SK-N-SH treated with all-trans-retinoic acid at 6 μM for 48 hours (cell line): ENCODE measurements at regions not wholly inside any gene's neighbourhood (a gene's known extent, or its start where the extent isn't known, plus 50 kb on each side); places are given as distances from the start of the nearest gene placed in this dataset.

Experiments used
- ATAC-seq: fragments of 200-7000 bp; cut with Tn5 transposase; 3 replicates; pipeline ENCODE4 v1.9.1; 2020; ENCODE audit warnings: mild to moderate bottlenecking, moderate library complexity
- ARNTL ChIP-seq: fragments of 450-650 bp; formaldehyde crosslinking; IDR thresholded peaks from 2 replicates; pipeline ENCODE4 v1.5.0; 2020; ENCODE audit warnings: low read depth, mild to moderate bottlenecking, moderate library complexity, borderline replicate concordance
- BACH2 ChIP-seq: fragments of 250-450 bp; sonication (Bioruptor Pico); IDR thresholded peaks from 2 replicates; pipeline ENCODE4 v1.9.0; 2021; ENCODE audit warnings: mild to moderate bottlenecking, borderline replicate concordance
- CSDC2 ChIP-seq: fragments of 250-450 bp; sonication (Bioruptor Pico); IDR thresholded peaks from 2 replicates; pipeline ENCODE4 v1.5.0; 2020; ENCODE audit warnings: mild to moderate bottlenecking, moderate library complexity
- ESRRG ChIP-seq: fragments of 250-450 bp; sonication (Bioruptor Pico); IDR thresholded peaks from 2 replicates; pipeline ENCODE4 v1.6.1; 2021; ENCODE audit warnings: mild to moderate bottlenecking
- ISL1 ChIP-seq: fragments of 250-450 bp; sonication (Bioruptor Pico); IDR thresholded peaks from 2 replicates; pipeline ENCODE4 v2.1.2; 2022; ENCODE audit warnings: mild to moderate bottlenecking, moderate library complexity
- PPARA ChIP-seq: fragments of 250-450 bp; sonication (Bioruptor Pico); IDR thresholded peaks from 2 replicates; pipeline ENCODE4 v1.5.0; 2020; ENCODE audit warnings: mild to moderate bottlenecking, borderline replicate concordance
- RARB ChIP-seq: fragments of 250-450 bp; sonication (Bioruptor Pico); IDR thresholded peaks from 2 replicates; pipeline ENCODE4 v1.8.0; 2021; ENCODE audit warnings: mild to moderate bottlenecking, moderate library complexity
- TCF4 ChIP-seq: fragments of 250-450 bp; sonication (Bioruptor Pico); IDR thresholded peaks from 2 replicates; pipeline ENCODE4 v1.8.0; 2021; ENCODE audit warnings: mild to moderate bottlenecking, moderate library complexity, borderline replicate concordance
- TOX ChIP-seq: fragments of 250-450 bp; sonication (Bioruptor Pico); IDR thresholded peaks from 2 replicates; pipeline ENCODE4 v1.8.0; 2021; ENCODE audit warnings: mild to moderate bottlenecking, moderate library complexity, borderline replicate concordance
- ZFP3 ChIP-seq: fragments of 250-450 bp; sonication (Bioruptor Pico); IDR thresholded peaks from 2 replicates; pipeline ENCODE4 v1.5.0; 2020; ENCODE audit warnings: mild to moderate bottlenecking, moderate library complexity
- ZFP30 ChIP-seq: fragments of 450-650 bp; formaldehyde crosslinking; IDR thresholded peaks from 2 replicates; pipeline ENCODE4 v1.5.0; 2022; ENCODE audit warnings: mild to moderate bottlenecking, moderate library complexity
- ZNF565 ChIP-seq: fragments of 450-650 bp; formaldehyde crosslinking; conservative IDR thresholded peaks from 2 replicates; pipeline ENCODE4 v1.5.0; 2020; ENCODE audit warnings: low read depth, mild to moderate bottlenecking, moderate library complexity
- ZNF8 ChIP-seq: fragments of 450-650 bp; formaldehyde crosslinking; IDR thresholded peaks from 2 replicates; pipeline ENCODE4 v1.5.0; 2020; ENCODE audit warnings: mild to moderate bottlenecking, moderate library complexity
- TF ChIP-seq, protein P1 (sequence below): fragments of 250-450 bp; sonication (Bioruptor Pico); IDR thresholded peaks from 2 replicates; pipeline ENCODE4 v1.5.0; 2020; ENCODE audit warnings: mild to moderate bottlenecking, moderate library complexity
- TF ChIP-seq, protein P2 (sequence below): fragments of 250-450 bp; sonication (Bioruptor Pico); IDR thresholded peaks from 2 replicates; pipeline ENCODE4 v1.5.1; 2020; ENCODE audit warnings: low read depth, mild to moderate bottlenecking, moderate library complexity
- TF ChIP-seq, protein P3 (sequence below): fragments of 250-450 bp; sonication (Bioruptor Pico); IDR thresholded peaks from 2 replicates; pipeline ENCODE4 v1.8.0; 2020; ENCODE audit warnings: mild to moderate bottlenecking, moderate library complexity, borderline replicate concordance

DNA sequence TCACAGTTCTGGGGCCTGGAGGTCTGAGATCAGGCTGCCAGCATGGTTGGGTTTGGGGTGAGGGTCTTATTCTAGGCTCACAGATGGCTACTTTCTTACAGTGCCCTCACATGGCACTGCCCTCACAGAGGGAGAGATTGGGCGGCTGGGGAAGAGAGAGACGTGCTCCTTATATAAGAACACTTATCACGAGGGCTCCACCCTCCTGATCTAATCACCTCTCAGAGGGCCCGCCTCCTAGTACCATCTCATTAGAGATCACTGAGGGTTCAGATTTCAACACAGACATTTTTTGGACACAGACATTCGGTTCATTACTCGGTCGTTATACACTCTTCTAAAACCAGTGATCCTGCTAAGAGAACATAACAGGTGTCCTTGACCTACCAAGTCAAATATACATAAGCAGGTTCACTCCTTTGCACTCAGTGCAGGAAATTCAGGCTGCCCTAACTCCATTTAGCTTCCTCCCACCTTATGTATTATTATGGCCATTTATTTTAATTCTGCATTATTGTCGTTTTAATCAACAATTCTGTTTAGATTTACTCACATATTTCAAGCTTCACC, 121.7 kb downstream of the ICE1 start:
- TF ChIP-seq, protein P1, sequence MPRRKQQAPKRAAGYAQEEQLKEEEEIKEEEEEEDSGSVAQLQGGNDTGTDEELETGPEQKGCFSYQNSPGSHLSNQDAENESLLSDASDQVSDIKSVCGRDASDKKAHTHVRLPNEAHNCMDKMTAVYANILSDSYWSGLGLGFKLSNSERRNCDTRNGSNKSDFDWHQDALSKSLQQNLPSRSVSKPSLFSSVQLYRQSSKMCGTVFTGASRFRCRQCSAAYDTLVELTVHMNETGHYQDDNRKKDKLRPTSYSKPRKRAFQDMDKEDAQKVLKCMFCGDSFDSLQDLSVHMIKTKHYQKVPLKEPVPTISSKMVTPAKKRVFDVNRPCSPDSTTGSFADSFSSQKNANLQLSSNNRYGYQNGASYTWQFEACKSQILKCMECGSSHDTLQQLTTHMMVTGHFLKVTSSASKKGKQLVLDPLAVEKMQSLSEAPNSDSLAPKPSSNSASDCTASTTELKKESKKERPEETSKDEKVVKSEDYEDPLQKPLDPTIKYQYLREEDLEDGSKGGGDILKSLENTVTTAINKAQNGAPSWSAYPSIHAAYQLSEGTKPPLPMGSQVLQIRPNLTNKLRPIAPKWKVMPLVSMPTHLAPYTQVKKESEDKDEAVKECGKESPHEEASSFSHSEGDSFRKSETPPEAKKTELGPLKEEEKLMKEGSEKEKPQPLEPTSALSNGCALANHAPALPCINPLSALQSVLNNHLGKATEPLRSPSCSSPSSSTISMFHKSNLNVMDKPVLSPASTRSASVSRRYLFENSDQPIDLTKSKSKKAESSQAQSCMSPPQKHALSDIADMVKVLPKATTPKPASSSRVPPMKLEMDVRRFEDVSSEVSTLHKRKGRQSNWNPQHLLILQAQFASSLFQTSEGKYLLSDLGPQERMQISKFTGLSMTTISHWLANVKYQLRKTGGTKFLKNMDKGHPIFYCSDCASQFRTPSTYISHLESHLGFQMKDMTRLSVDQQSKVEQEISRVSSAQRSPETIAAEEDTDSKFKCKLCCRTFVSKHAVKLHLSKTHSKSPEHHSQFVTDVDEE (CRISPR knock-in tag) = no peak
- TF ChIP-seq TCF4 (no peak), ZNF8 (CRISPR knock-in tag) (no peak)
- ATAC-seq = no peak

DNA sequence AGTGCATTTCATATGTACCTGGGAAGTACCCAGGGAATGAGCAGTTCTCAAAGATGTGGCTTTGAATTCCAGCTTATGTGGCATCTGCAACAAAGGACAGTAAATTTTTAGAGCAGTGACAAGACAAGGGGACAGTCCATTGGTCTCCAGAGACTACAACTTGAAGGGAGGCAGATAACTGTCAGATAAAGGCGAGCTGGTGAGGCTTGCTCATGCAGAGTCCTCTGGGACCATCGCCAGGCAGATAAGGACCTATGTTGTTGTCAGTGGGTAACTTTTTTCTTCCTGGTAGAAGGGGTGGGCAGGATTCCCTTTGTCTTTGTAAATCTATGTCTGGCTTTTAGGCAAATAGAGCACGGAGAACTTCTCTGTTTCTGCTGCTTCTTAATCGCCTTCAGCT, 120.2 kb downstream of the ICE1 start:
- TF ChIP-seq ISL1 (CRISPR knock-in tag) (no peak), CSDC2 (no peak), TCF4 (no peak), ZNF8 (CRISPR knock-in tag) (no peak), ZFP3 (CRISPR knock-in tag) (no peak), ARNTL (CRISPR knock-in tag) (no peak), ESRRG (CRISPR knock-in tag) (no peak)
- TF ChIP-seq, protein P1 (CRISPR knock-in tag) = no peak
- TF ChIP-seq, protein P2, sequence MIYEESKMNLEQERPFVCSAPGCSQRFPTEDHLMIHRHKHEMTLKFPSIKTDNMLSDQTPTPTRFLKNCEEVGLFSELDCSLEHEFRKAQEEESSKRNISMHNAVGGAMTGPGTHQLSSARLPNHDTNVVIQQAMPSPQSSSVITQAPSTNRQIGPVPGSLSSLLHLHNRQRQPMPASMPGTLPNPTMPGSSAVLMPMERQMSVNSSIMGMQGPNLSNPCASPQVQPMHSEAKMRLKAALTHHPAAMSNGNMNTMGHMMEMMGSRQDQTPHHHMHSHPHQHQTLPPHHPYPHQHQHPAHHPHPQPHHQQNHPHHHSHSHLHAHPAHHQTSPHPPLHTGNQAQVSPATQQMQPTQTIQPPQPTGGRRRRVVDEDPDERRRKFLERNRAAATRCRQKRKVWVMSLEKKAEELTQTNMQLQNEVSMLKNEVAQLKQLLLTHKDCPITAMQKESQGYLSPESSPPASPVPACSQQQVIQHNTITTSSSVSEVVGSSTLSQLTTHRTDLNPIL = no peak
- TF ChIP-seq, protein P3, sequence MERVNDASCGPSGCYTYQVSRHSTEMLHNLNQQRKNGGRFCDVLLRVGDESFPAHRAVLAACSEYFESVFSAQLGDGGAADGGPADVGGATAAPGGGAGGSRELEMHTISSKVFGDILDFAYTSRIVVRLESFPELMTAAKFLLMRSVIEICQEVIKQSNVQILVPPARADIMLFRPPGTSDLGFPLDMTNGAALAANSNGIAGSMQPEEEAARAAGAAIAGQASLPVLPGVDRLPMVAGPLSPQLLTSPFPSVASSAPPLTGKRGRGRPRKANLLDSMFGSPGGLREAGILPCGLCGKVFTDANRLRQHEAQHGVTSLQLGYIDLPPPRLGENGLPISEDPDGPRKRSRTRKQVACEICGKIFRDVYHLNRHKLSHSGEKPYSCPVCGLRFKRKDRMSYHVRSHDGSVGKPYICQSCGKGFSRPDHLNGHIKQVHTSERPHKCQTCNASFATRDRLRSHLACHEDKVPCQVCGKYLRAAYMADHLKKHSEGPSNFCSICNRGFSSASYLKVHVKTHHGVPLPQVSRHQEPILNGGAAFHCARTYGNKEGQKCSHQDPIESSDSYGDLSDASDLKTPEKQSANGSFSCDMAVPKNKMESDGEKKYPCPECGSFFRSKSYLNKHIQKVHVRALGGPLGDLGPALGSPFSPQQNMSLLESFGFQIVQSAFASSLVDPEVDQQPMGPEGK (CRISPR knock-in tag) = no peak
- no peak for ATAC-seq

DNA sequence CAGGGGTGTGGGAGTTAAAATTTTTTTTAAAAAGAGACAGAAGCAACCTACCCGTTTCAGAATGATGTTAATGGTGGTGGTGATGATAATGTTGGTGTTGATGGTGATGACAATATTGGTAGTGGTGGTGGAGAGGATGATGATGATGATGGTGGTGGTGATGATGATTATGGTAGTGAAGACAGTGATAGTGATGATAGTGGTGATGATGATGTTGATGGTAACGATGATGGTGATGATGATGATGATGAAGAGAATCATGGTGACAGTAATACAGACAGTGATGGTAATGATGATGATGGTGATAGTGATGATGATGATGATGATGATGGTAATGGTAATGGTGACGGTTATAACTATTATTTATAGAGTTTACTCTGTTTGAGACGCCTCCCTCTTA, 117.6 kb downstream of the ICE1 start:
- no peak for TF ChIP-seq BACH2
- TF ChIP-seq CSDC2 = no peak
- TF ChIP-seq ISL1 (CRISPR knock-in tag) = no peak
- no peak for TF ChIP-seq ZNF565 (CRISPR knock-in tag)
- no peak for TF ChIP-seq RARB (CRISPR knock-in tag)
- no peak for TF ChIP-seq PPARA (CRISPR knock-in tag)
- no peak for TF ChIP-seq TOX
- TF ChIP-seq ARNTL (CRISPR knock-in tag) = no peak
- no peak for TF ChIP-seq ZFP30
- no peak for TF ChIP-seq ZFP3 (CRISPR knock-in tag)
- ATAC-seq = no peak
